Colonic mucosa (tissue), 4 donors: ENCODE measurements at regions not wholly inside any gene's neighbourhood (a gene's known extent, or its start where the extent isn't known, plus 50 kb on each side); places are given as distances from the start of the nearest gene placed in this dataset.

Experiments used
- DNase-seq: peaks from one replicate; pipeline ENCODE4 v3.0.0-alpha.2; 2020
- H3K27ac ChIP-seq: fragments of 200-600 bp; one replicate; pipeline ENCODE4 v1.8.0; 2021
- H3K27me3 ChIP-seq: fragments of 200-600 bp; one replicate; pipeline ENCODE4 v1.8.0; 2021
- H3K36me3 ChIP-seq: fragments of 200-600 bp; one replicate; pipeline ENCODE4 v1.8.0; 2021
- H3K4me1 ChIP-seq: fragments of 200-600 bp; one replicate; pipeline ENCODE4 v1.8.0; 2021; ENCODE audit warnings: mild to moderate bottlenecking
- H3K4me3 ChIP-seq: fragments of 200-600 bp; one replicate; pipeline ENCODE4 v1.8.0; 2021
- H3K9ac ChIP-seq, 2 donors: one replicate each; pipeline ENCODE4 v1.7.0; 2013; ENCODE audit warnings: control low read depth in 2 of 2, low read depth in 2 of 2, low read length in 2 of 2
- H3K9me3 ChIP-seq: fragments of 200-600 bp; one replicate; pipeline ENCODE4 v1.8.0; 2021
- intact Hi-C: fragments of 100-400 bp; cut with DNase I; formaldehyde crosslinking; loops from one replicate; pipeline ENCODE4 v1.14.1; 2022
- TF ChIP-seq, protein P1 (sequence below): fragments of 200-600 bp; IDR thresholded peaks from one replicate; pipeline ENCODE4 v1.8.0; 2022; ENCODE audit warnings: antibody characterized with exemption, mild to moderate bottlenecking
- donor health status: healthy.
- donor health status: DM: no; HTN: no; CAD: no.
- donor health status: DM: no; HTN: no; CAD: no.

DNA sequence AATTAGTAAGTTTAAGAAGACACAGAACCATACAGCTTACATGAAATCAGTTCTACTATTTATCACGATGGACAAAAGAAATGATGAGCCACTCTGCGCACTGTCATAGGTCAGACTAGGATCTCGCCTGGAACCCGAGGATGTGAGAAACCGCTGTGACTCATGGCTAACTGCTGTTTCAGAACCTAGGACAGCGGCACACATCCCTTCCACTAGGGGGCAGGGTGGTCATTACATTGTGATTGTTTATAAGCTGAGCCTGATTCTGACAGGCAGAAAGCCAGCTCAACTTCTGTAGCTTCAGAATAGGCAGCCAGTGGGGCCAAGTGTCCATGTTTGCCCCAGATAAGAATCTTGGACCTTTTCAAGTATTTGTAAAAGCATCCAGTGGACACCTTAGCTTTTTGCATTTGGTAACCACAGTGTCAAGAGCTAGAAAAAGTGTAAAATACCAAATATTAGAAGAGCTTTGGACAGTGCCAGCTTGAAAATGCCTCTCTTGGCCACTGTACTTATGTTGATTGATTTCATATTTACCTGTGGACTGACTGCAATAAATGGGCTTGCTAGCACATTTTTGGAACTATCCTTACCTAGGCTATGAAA is 115.8 kb downstream of the KBTBD8 start:
- TF ChIP-seq, protein P1, sequence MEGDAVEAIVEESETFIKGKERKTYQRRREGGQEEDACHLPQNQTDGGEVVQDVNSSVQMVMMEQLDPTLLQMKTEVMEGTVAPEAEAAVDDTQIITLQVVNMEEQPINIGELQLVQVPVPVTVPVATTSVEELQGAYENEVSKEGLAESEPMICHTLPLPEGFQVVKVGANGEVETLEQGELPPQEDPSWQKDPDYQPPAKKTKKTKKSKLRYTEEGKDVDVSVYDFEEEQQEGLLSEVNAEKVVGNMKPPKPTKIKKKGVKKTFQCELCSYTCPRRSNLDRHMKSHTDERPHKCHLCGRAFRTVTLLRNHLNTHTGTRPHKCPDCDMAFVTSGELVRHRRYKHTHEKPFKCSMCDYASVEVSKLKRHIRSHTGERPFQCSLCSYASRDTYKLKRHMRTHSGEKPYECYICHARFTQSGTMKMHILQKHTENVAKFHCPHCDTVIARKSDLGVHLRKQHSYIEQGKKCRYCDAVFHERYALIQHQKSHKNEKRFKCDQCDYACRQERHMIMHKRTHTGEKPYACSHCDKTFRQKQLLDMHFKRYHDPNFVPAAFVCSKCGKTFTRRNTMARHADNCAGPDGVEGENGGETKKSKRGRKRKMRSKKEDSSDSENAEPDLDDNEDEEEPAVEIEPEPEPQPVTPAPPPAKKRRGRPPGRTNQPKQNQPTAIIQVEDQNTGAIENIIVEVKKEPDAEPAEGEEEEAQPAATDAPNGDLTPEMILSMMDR: peak; percentile 81
- Histone ChIP-seq H3K27ac (no peak overlapping the region), H3K9me3 (no peaks in the 10 kb centered on the region), H3K36me3 (no peaks in the 10 kb centered on the region), H3K4me1 (no peaks in the 10 kb centered on the region), H3K27me3 (no peaks in the 10 kb centered on the region), H3K4me3 (no peak overlapping the region), H3K9ac (no peak overlapping the region)
- intact Hi-C loops: loop anchor here (5.0 to 10.0 kb wide), 3 partner anchors 169 to 1778 kb away; no protein-coding TSS in a partner anchor
- DNase-seq: peak; percentile 84

DNA sequence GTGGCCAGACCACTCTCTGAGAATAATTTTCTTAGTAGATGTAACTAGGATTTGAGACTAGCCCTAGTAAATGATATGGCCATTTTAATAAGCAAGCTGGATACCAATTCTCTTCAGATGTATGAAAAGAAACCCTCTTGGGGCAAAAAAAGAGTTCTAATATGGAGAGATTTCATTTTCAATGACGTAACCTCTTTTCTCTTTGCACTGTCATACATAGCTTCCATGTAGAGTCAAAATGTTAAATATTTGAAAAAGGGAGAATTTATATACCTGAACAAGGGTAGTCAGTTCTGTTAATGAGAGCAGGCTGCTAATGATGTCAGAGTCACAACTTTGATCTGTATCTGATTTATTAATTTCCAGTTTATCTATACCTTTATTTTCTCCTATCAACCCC is 120.0 kb downstream of the KBTBD8 start:
- Histone ChIP-seq H3K4me3 (no peak overlapping the region), H3K9ac (no peak overlapping the region), H3K4me1 (no peaks in the 10 kb centered on the region), H3K36me3 (no peaks in the 10 kb centered on the region), H3K9me3 (no peaks in the 10 kb centered on the region), H3K27me3 (no peaks in the 10 kb centered on the region), H3K27ac (no peak overlapping the region)
- TF ChIP-seq, protein P1: no peak
- DNase-seq: no peak
- intact Hi-C loops: loop anchor here (5.0 to 10.0 kb wide), 2 partner anchors 173 to 1759 kb away; no protein-coding TSS in a partner anchor

DNA sequence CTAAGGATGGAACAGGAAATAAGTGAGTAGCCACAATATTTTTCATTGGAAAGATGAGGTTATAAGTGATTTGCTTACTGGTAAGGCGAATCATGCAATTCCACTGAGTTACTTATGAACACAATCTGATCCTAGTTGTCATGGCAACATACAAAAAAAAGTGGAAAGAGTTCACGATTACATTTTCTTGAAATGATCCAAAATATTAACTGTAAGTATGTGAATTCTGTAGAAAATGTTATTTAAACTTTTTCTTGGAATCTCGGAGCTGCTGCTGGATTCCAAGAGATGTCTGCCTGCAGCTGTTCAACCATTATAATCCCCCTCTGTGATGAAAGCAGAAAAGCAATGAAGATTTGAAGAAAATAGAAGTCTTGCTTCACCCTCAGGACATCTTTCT is 120.5 kb downstream of the KBTBD8 start:
- Histone ChIP-seq H3K27ac (no peak overlapping the region), H3K4me3 (no peak overlapping the region), H3K9ac (no peak overlapping the region), H3K4me1 (no peaks in the 10 kb centered on the region), H3K27me3 (no peaks in the 10 kb centered on the region), H3K36me3 (no peaks in the 10 kb centered on the region), H3K9me3 (no peaks in the 10 kb centered on the region)
- DNase-seq: no peak
- TF ChIP-seq, protein P1: no peak
- intact Hi-C loops: loop anchor here (5.0 to 10.0 kb wide), 2 partner anchors 174 to 1759 kb away; no protein-coding TSS in a partner anchor

DNA sequence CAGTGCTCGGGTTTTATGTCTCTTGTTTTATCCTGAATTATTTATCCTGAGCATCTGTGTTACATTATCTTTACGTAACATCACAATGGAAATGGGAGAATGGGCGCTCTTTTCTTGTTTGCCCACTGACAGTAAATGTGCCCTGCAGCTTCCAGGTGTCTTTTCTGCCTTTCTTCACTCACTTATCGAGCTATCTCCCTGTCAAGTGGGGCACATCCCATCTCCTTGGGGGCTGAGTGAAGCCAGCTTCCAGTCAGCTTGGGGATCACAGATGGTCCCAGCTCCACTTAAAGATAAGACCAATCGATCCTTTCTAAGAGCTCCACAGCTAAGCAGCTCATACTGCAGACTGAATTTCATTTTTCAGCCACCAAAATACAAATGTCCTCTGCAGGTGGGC is 125.8 kb downstream of the KBTBD8 start:
- H3K27me3 ChIP-seq: no peaks in the 10 kb centered on the region
- H3K4me1 ChIP-seq: no peaks in the 10 kb centered on the region
- no peaks in the 10 kb centered on the region for H3K9me3 ChIP-seq
- TF ChIP-seq, protein P1: no peak
- no peak for DNase-seq
- intact Hi-C loops: no loop called here
- H3K9ac ChIP-seq: no peak overlapping the region
- no peak overlapping the region for H3K27ac ChIP-seq
- H3K36me3 ChIP-seq: no peaks in the 10 kb centered on the region
- H3K4me3 ChIP-seq: no peak overlapping the region

GRCh38 chr3:67127254-67127653 is 129.1 kb downstream of the KBTBD8 start:
- no peaks in the 10 kb centered on the region for H3K4me1 ChIP-seq
- H3K36me3 ChIP-seq: no peaks in the 10 kb centered on the region
- H3K9me3 ChIP-seq: no peaks in the 10 kb centered on the region
- no peaks in the 10 kb centered on the region for H3K27me3 ChIP-seq
- intact Hi-C loops: no loop called here
- TF ChIP-seq, protein P1: no peak
- H3K4me3 ChIP-seq: no peak overlapping the region
- H3K9ac ChIP-seq: no peak overlapping the region
- DNase-seq: no peak
- H3K27ac ChIP-seq: no peak overlapping the region
